ENCODE measurements at regions not wholly inside any gene's neighbourhood (a gene's known extent, or its start where the extent isn't known, plus 50 kb on each side); places are given as distances from the start of the nearest gene placed in this dataset.

- DNase-seq (ENCODE audit: low spot score): no peak
These were observed 2128.3 kb upstream of the C9orf72 start for GRCh38 chr9:29701559-29701958.

- DNase-seq (ENCODE audit: low spot score): no peak
These were observed 2128.7 kb upstream of the C9orf72 start for GRCh38 chr9:29701971-29702370.

- DNase-seq (ENCODE audit: low spot score): no peak
These were observed 2141.6 kb upstream of the C9orf72 start for GRCh38 chr9:29714860-29715259.

GRCh38 chr9:29717631-29718030, 2144.3 kb upstream of the C9orf72 start:
- DNase-seq (ENCODE audit: low spot score): no peak

- DNase-seq (ENCODE audit: low spot score): no peak
These were observed 2156.9 kb upstream of the C9orf72 start for GRCh38 chr9:29730163-29730562.

GRCh38 chr9:29740518-29740917, 2167.2 kb upstream of the C9orf72 start:
- no peak for DNase-seq (ENCODE audit: low spot score)

GRCh38 chr9:29741169-29741568, 2167.9 kb upstream of the C9orf72 start:
- no peak for DNase-seq (ENCODE audit: low spot score)

- no peak for DNase-seq (ENCODE audit: low spot score)
These were observed 2176.8 kb upstream of the C9orf72 start for GRCh38 chr9:29750062-29750461.

- no peak for DNase-seq (ENCODE audit: low spot score)
These were observed 2177.9 kb upstream of the C9orf72 start for GRCh38 chr9:29751226-29751625.

GRCh38 chr9:29753638-29754037, 2180.4 kb upstream of the C9orf72 start:
- no peak for DNase-seq (ENCODE audit: low spot score)

GRCh38 chr9:29769019-29769418, 2195.7 kb upstream of the C9orf72 start:
- DNase-seq (ENCODE audit: low spot score): no peak

GRCh38 chr9:29773676-29774075, 2200.4 kb upstream of the C9orf72 start:
- no peak for DNase-seq (ENCODE audit: low spot score)

GRCh38 chr9:29775491-29775890, 2202.2 kb upstream of the C9orf72 start:
- DNase-seq (ENCODE audit: low spot score): no peak

- no peak for DNase-seq (ENCODE audit: low spot score)
These were observed 2205.1 kb upstream of the C9orf72 start for GRCh38 chr9:29778281-29778849.

GRCh38 chr9:29793970-29794369, 2220.7 kb upstream of the C9orf72 start:
- no peak for DNase-seq (ENCODE audit: low spot score)

GRCh38 chr9:29796291-29796952, 2223.1 kb upstream of the C9orf72 start:
- no peak for DNase-seq (ENCODE audit: low spot score)

- no peak for DNase-seq (ENCODE audit: low spot score)
These were observed 2225.3 kb upstream of the C9orf72 start for GRCh38 chr9:29798599-29798998.

GRCh38 chr9:29799227-29799626, 2225.9 kb upstream of the C9orf72 start:
- DNase-seq (ENCODE audit: low spot score): no peak

GRCh38 chr9:29800821-29801220, 2227.5 kb upstream of the C9orf72 start:
- DNase-seq (ENCODE audit: low spot score): no peak

- no peak for DNase-seq (ENCODE audit: low spot score)
These were observed 2229.2 kb upstream of the C9orf72 start for GRCh38 chr9:29802454-29802853.

- DNase-seq (ENCODE audit: low spot score): no peak
These were observed 2233.8 kb upstream of the C9orf72 start for GRCh38 chr9:29806937-29807618.

GRCh38 chr9:29816954-29817703, 2243.8 kb upstream of the C9orf72 start:
- no peak for DNase-seq (ENCODE audit: low spot score)

GRCh38 chr9:29822458-29822857, 2249.2 kb upstream of the C9orf72 start:
- DNase-seq (ENCODE audit: low spot score): no peak

Data from left forelimb (tissue), 1 donor.